Body of pancreas (tissue), 4 donors: ENCODE measurements at regions not wholly inside any gene's neighbourhood (a gene's known extent, or its start where the extent isn't known, plus 50 kb on each side); places are given as distances from the start of the nearest gene placed in this dataset.

ENCODE experiments used
- POLR2A ChIP-seq, 3 donors: fragments of 450-650 bp; IDR thresholded peaks; one replicate each; pipeline ENCODE4 v1.6.1; 2016; ENCODE audit warnings: antibody characterized with exemption in 3 of 3, mild to moderate bottlenecking in 2 of 3
- TF ChIP-seq, protein P1 (sequence below), 7 experiments: fragments of 450-650 bp in 4 of 7; fragments of 200-600 bp in 3 of 7; sonication (generic) in 3 of 7; IDR thresholded peaks; one replicate each; pipeline ENCODE4 v1.5.1; 2016 to 2019; ENCODE audit warnings: antibody characterized with exemption in 7 of 7

DNA sequence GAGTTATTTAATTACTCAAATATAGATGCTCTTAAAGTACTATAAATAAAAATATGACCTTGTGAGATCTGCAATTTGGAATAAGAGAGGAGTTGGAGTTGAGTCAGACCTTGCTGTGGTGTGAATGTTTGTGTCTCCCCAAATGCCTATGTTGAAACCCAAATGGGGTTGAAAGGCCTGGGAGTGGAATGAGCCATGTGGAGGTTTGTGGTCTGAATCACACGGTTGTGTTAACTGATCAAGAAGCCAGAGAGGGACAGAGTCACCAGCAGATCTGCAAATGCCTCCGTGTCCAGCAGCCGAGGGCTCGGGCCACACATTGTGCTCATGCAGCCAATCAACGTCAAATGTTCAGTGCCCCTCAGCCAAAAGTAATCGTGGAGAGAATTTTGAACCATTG, 404.4 kb downstream of the ICE1 start:
- TF ChIP-seq, protein P1, sequence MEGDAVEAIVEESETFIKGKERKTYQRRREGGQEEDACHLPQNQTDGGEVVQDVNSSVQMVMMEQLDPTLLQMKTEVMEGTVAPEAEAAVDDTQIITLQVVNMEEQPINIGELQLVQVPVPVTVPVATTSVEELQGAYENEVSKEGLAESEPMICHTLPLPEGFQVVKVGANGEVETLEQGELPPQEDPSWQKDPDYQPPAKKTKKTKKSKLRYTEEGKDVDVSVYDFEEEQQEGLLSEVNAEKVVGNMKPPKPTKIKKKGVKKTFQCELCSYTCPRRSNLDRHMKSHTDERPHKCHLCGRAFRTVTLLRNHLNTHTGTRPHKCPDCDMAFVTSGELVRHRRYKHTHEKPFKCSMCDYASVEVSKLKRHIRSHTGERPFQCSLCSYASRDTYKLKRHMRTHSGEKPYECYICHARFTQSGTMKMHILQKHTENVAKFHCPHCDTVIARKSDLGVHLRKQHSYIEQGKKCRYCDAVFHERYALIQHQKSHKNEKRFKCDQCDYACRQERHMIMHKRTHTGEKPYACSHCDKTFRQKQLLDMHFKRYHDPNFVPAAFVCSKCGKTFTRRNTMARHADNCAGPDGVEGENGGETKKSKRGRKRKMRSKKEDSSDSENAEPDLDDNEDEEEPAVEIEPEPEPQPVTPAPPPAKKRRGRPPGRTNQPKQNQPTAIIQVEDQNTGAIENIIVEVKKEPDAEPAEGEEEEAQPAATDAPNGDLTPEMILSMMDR (IDR thresholded peaks at IDR 0.05) = no peak
- no peak for TF ChIP-seq POLR2A (IDR thresholded peaks at IDR 0.05)
